ENCODE measurements at regions not wholly inside any gene's neighbourhood (a gene's known extent, or its start where the extent isn't known, plus 50 kb on each side); places are given as distances from the start of the nearest gene placed in this dataset.

GRCh38 chr2:43138441-43138840, 88.0 kb downstream of the ZFP36L2 start:
- no TSS peak for BruUV-seq (replicated peaks)
- Histone ChIP-seq H3K27me3 (ENCODE audit: control insufficient read depth, insufficient read depth, low read length) (no peaks in the 10 kb centered on the region), H3K27ac (ENCODE audit: low read length) (no peak overlapping the region), H3K36me3 (ENCODE audit: control insufficient read depth, insufficient read depth, low read length) (no peaks in the 10 kb centered on the region), H3K4me1 (ENCODE audit: control insufficient read depth, insufficient read depth, low read length) (peaks cover 6% of the 10 kb centered on the region; the same call in 1 of the 2 replicates), H3K9me3 (ENCODE audit: control insufficient read depth, insufficient read depth, low read depth, low read length) (no peaks in the 10 kb centered on the region), H3K4me3 (ENCODE audit: low read depth in 2 of 2, low read length in 2 of 2) (no peak overlapping the region)
- DNase-seq (ENCODE audit: low read depth, low spot score): no peak
- in situ Hi-C loops (cut with HindIII; ENCODE audit: low pct_unique_long_range_greater_than_20kb, low sequenced_read_pairs) (no loop called here), intact Hi-C loops (cut with micrococcal nuclease; ENCODE audit: unreplicated experiment) (loop anchor here (10.0 kb wide), 2 partner anchors 164 to 346 kb away; no protein-coding TSS in a partner anchor)
- CTCF ChIA-PET: no interaction called here
- POLR2A ChIA-PET: no interaction called here
- no peak for TF ChIP-seq TCF7L2 (IDR thresholded peaks at IDR 0.05; ENCODE audit: low read depth, low read length)
- no peak for TF ChIP-seq CTCF (IDR thresholded peaks at IDR 0.05)
- no peak for TF ChIP-seq REST (IDR thresholded peaks at IDR 0.05; ENCODE audit: insufficient read depth in 1 of 2, low read depth in 2 of 2, low read length in 1 of 2)
- no peak for TF ChIP-seq SIN3A (IDR thresholded peaks at IDR 0.05; ENCODE audit: borderline replicate concordance, insufficient read depth, low read depth, low read length)
- TF ChIP-seq POLR2AphosphoS5 (IDR thresholded peaks at IDR 0.05; ENCODE audit: low read depth, low read length): no peak
- ATAC-seq: no peak

GRCh38 chr2:43136876-43137275, 89.5 kb downstream of the ZFP36L2 start:
- Histone ChIP-seq H3K9me3 (ENCODE audit: control insufficient read depth, insufficient read depth, low read depth, low read length) (no peaks in the 10 kb centered on the region), H3K27me3 (ENCODE audit: control insufficient read depth, insufficient read depth, low read length) (no peaks in the 10 kb centered on the region), H3K4me1 (ENCODE audit: control insufficient read depth, insufficient read depth, low read length) (peaks cover 8% of the 10 kb centered on the region), H3K4me3 (ENCODE audit: low read depth in 2 of 2, low read length in 2 of 2) (no peak overlapping the region), H3K27ac (ENCODE audit: low read length) (no peak overlapping the region), H3K36me3 (ENCODE audit: control insufficient read depth, insufficient read depth, low read length) (no peaks in the 10 kb centered on the region)
- DNase-seq (ENCODE audit: low read depth, low spot score) (no peak), ATAC-seq (no peak)
- ChIA-PET POLR2A (no interaction called here), CTCF (no interaction called here)
- no TSS peak for BruUV-seq (replicated peaks)
- in situ Hi-C loops (cut with HindIII; ENCODE audit: low pct_unique_long_range_greater_than_20kb, low sequenced_read_pairs): no loop called here
- intact Hi-C loops (cut with micrococcal nuclease; ENCODE audit: unreplicated experiment): loop anchor here (10.0 kb wide), 2 partner anchors 162 to 348 kb away; no protein-coding TSS in a partner anchor
- TF ChIP-seq SIN3A (IDR thresholded peaks at IDR 0.05; ENCODE audit: borderline replicate concordance, insufficient read depth, low read depth, low read length) (no peak), POLR2AphosphoS5 (IDR thresholded peaks at IDR 0.05; ENCODE audit: low read depth, low read length) (no peak), CTCF (IDR thresholded peaks at IDR 0.05) (no peak)

All from Panc1 (cell line).